ENCODE measurements at regions not wholly inside any gene's neighbourhood (a gene's known extent, or its start where the extent isn't known, plus 50 kb on each side); places are given as distances from the start of the nearest gene placed in this dataset.

GRCh38 chr1:199723250-199723956, 304.1 kb upstream of the NR5A2 start:
- Histone ChIP-seq H3K4me3 (ENCODE audit: low read length in 2 of 2) (no peak overlapping the region), H3K36me3 (ENCODE audit: control insufficient read depth in 2 of 2, insufficient read depth in 2 of 2, low read length in 2 of 2) (no peaks in the 10 kb centered on the region), H3K9me3 (ENCODE audit: control insufficient read depth in 2 of 2, low read length in 2 of 2) (no peaks in the 10 kb centered on the region), H3K9ac (ENCODE audit: low read length in 2 of 2) (no peak overlapping the region), H3K27ac (ENCODE audit: low read length) (no peak overlapping the region), H3K4me1 (ENCODE audit: control insufficient read depth, insufficient read depth, low read length) (no peaks in the 10 kb centered on the region), H3K27me3 (ENCODE audit: control insufficient read depth in 1 of 2, insufficient read depth in 2 of 2, low read length in 2 of 2) (no peaks in the 10 kb centered on the region)

- H3K9ac ChIP-seq (ENCODE audit: low read length in 2 of 2): no peak overlapping the region
- no peak overlapping the region for H3K27ac ChIP-seq (ENCODE audit: low read length)
- no peaks in the 10 kb centered on the region for H3K36me3 ChIP-seq (ENCODE audit: control insufficient read depth in 2 of 2, insufficient read depth in 2 of 2, low read length in 2 of 2)
- no peaks in the 10 kb centered on the region for H3K9me3 ChIP-seq (ENCODE audit: control insufficient read depth in 2 of 2, low read length in 2 of 2)
- H3K27me3 ChIP-seq (ENCODE audit: control insufficient read depth in 1 of 2, insufficient read depth in 2 of 2, low read length in 2 of 2): no peaks in the 10 kb centered on the region
- H3K4me1 ChIP-seq (ENCODE audit: control insufficient read depth, insufficient read depth, low read length): no peaks in the 10 kb centered on the region
- no peak overlapping the region for H3K4me3 ChIP-seq (ENCODE audit: low read length in 2 of 2)
These were observed 303.5 kb upstream of the NR5A2 start for GRCh38 chr1:199724049-199724448.

- Histone ChIP-seq H3K27ac (ENCODE audit: low read length) (no peak overlapping the region), H3K4me1 (ENCODE audit: control insufficient read depth, insufficient read depth, low read length) (no peaks in the 10 kb centered on the region), H3K36me3 (ENCODE audit: control insufficient read depth in 2 of 2, insufficient read depth in 2 of 2, low read length in 2 of 2) (no peaks in the 10 kb centered on the region), H3K9ac (ENCODE audit: low read length in 2 of 2) (no peak overlapping the region), H3K27me3 (ENCODE audit: control insufficient read depth in 1 of 2, insufficient read depth in 2 of 2, low read length in 2 of 2) (no peaks in the 10 kb centered on the region), H3K4me3 (ENCODE audit: low read length in 2 of 2) (no peak overlapping the region), H3K9me3 (ENCODE audit: control insufficient read depth in 2 of 2, low read length in 2 of 2) (no peaks in the 10 kb centered on the region)
These were observed 302.4 kb upstream of the NR5A2 start for GRCh38 chr1:199725002-199725565.

- Histone ChIP-seq H3K9me3 (ENCODE audit: control insufficient read depth in 2 of 2, low read length in 2 of 2) (no peaks in the 10 kb centered on the region), H3K36me3 (ENCODE audit: control insufficient read depth in 2 of 2, insufficient read depth in 2 of 2, low read length in 2 of 2) (no peaks in the 10 kb centered on the region), H3K4me3 (ENCODE audit: low read length in 2 of 2) (no peak overlapping the region), H3K4me1 (ENCODE audit: control insufficient read depth, insufficient read depth, low read length) (no peaks in the 10 kb centered on the region), H3K27ac (ENCODE audit: low read length) (no peak overlapping the region), H3K27me3 (ENCODE audit: control insufficient read depth in 1 of 2, insufficient read depth in 2 of 2, low read length in 2 of 2) (no peaks in the 10 kb centered on the region), H3K9ac (ENCODE audit: low read length in 2 of 2) (no peak overlapping the region)
These were observed 299.8 kb upstream of the NR5A2 start for GRCh38 chr1:199727682-199728081.

GRCh38 chr1:199728345-199728744, 299.2 kb upstream of the NR5A2 start:
- Histone ChIP-seq H3K9me3 (ENCODE audit: control insufficient read depth in 2 of 2, low read length in 2 of 2) (no peaks in the 10 kb centered on the region), H3K36me3 (ENCODE audit: control insufficient read depth in 2 of 2, insufficient read depth in 2 of 2, low read length in 2 of 2) (no peaks in the 10 kb centered on the region), H3K27ac (ENCODE audit: low read length) (no peak overlapping the region), H3K27me3 (ENCODE audit: control insufficient read depth in 1 of 2, insufficient read depth in 2 of 2, low read length in 2 of 2) (no peaks in the 10 kb centered on the region), H3K9ac (ENCODE audit: low read length in 2 of 2) (no peak overlapping the region), H3K4me1 (ENCODE audit: control insufficient read depth, insufficient read depth, low read length) (no peaks in the 10 kb centered on the region), H3K4me3 (ENCODE audit: low read length in 2 of 2) (no peak overlapping the region)

GRCh38 chr1:199733125-199733524, 294.4 kb upstream of the NR5A2 start:
- Histone ChIP-seq H3K27me3 (ENCODE audit: control insufficient read depth in 1 of 2, insufficient read depth in 2 of 2, low read length in 2 of 2) (no peaks in the 10 kb centered on the region), H3K36me3 (ENCODE audit: control insufficient read depth in 2 of 2, insufficient read depth in 2 of 2, low read length in 2 of 2) (no peaks in the 10 kb centered on the region), H3K27ac (ENCODE audit: low read length) (no peak overlapping the region), H3K4me1 (ENCODE audit: control insufficient read depth, insufficient read depth, low read length) (no peaks in the 10 kb centered on the region), H3K9ac (ENCODE audit: low read length in 2 of 2) (no peak overlapping the region), H3K9me3 (ENCODE audit: control insufficient read depth in 2 of 2, low read length in 2 of 2) (no peaks in the 10 kb centered on the region), H3K4me3 (ENCODE audit: low read length in 2 of 2) (no peak overlapping the region)

- Histone ChIP-seq H3K4me3 (ENCODE audit: low read length in 2 of 2) (no peak overlapping the region), H3K27me3 (ENCODE audit: control insufficient read depth in 1 of 2, insufficient read depth in 2 of 2, low read length in 2 of 2) (no peaks in the 10 kb centered on the region), H3K27ac (ENCODE audit: low read length) (no peak overlapping the region), H3K9ac (ENCODE audit: low read length in 2 of 2) (no peak overlapping the region), H3K36me3 (ENCODE audit: control insufficient read depth in 2 of 2, insufficient read depth in 2 of 2, low read length in 2 of 2) (no peaks in the 10 kb centered on the region), H3K9me3 (ENCODE audit: control insufficient read depth in 2 of 2, low read length in 2 of 2) (no peaks in the 10 kb centered on the region), H3K4me1 (ENCODE audit: control insufficient read depth, insufficient read depth, low read length) (no peaks in the 10 kb centered on the region)
These were observed 293.3 kb upstream of the NR5A2 start for GRCh38 chr1:199734186-199734585.

- Histone ChIP-seq H3K9ac (ENCODE audit: low read length in 2 of 2) (no peak overlapping the region), H3K27me3 (ENCODE audit: control insufficient read depth in 1 of 2, insufficient read depth in 2 of 2, low read length in 2 of 2) (no peaks in the 10 kb centered on the region), H3K4me3 (ENCODE audit: low read length in 2 of 2) (no peak overlapping the region), H3K9me3 (ENCODE audit: control insufficient read depth in 2 of 2, low read length in 2 of 2) (no peaks in the 10 kb centered on the region), H3K36me3 (ENCODE audit: control insufficient read depth in 2 of 2, insufficient read depth in 2 of 2, low read length in 2 of 2) (no peaks in the 10 kb centered on the region), H3K4me1 (ENCODE audit: control insufficient read depth, insufficient read depth, low read length) (no peaks in the 10 kb centered on the region), H3K27ac (ENCODE audit: low read length) (no peak overlapping the region)
These were observed 291.9 kb upstream of the NR5A2 start for GRCh38 chr1:199735660-199736059.

- Histone ChIP-seq H3K9ac (ENCODE audit: low read length in 2 of 2) (no peak overlapping the region), H3K27ac (ENCODE audit: low read length) (no peak overlapping the region), H3K9me3 (ENCODE audit: control insufficient read depth in 2 of 2, low read length in 2 of 2) (no peaks in the 10 kb centered on the region), H3K4me3 (ENCODE audit: low read length in 2 of 2) (no peak overlapping the region), H3K36me3 (ENCODE audit: control insufficient read depth in 2 of 2, insufficient read depth in 2 of 2, low read length in 2 of 2) (no peaks in the 10 kb centered on the region), H3K4me1 (ENCODE audit: control insufficient read depth, insufficient read depth, low read length) (no peaks in the 10 kb centered on the region), H3K27me3 (ENCODE audit: control insufficient read depth in 1 of 2, insufficient read depth in 2 of 2, low read length in 2 of 2) (no peaks in the 10 kb centered on the region)
These were observed 290.9 kb upstream of the NR5A2 start for GRCh38 chr1:199736646-199737045.

- Histone ChIP-seq H3K9ac (ENCODE audit: low read length in 2 of 2) (no peak overlapping the region), H3K9me3 (ENCODE audit: control insufficient read depth in 2 of 2, low read length in 2 of 2) (no peaks in the 10 kb centered on the region), H3K36me3 (ENCODE audit: control insufficient read depth in 2 of 2, insufficient read depth in 2 of 2, low read length in 2 of 2) (no peaks in the 10 kb centered on the region), H3K27me3 (ENCODE audit: control insufficient read depth in 1 of 2, insufficient read depth in 2 of 2, low read length in 2 of 2) (peaks cover 0 to 2% of the 10 kb centered on the region in 2 donors), H3K4me1 (ENCODE audit: control insufficient read depth, insufficient read depth, low read length) (no peaks in the 10 kb centered on the region), H3K27ac (ENCODE audit: low read length) (no peak overlapping the region), H3K4me3 (ENCODE audit: low read length in 2 of 2) (no peak overlapping the region)
These were observed 285.9 kb upstream of the NR5A2 start for GRCh38 chr1:199741586-199741985.

- Histone ChIP-seq H3K9me3 (ENCODE audit: control insufficient read depth in 2 of 2, low read length in 2 of 2) (no peaks in the 10 kb centered on the region), H3K4me1 (ENCODE audit: control insufficient read depth, insufficient read depth, low read length) (no peaks in the 10 kb centered on the region), H3K36me3 (ENCODE audit: control insufficient read depth in 2 of 2, insufficient read depth in 2 of 2, low read length in 2 of 2) (no peaks in the 10 kb centered on the region), H3K4me3 (ENCODE audit: low read length in 2 of 2) (no peak overlapping the region), H3K27me3 (ENCODE audit: control insufficient read depth in 1 of 2, insufficient read depth in 2 of 2, low read length in 2 of 2) (peaks cover 0 to 2% of the 10 kb centered on the region in 2 donors), H3K9ac (ENCODE audit: low read length in 2 of 2) (no peak overlapping the region), H3K27ac (ENCODE audit: low read length) (no peak overlapping the region)
These were observed 285.0 kb upstream of the NR5A2 start for GRCh38 chr1:199742547-199742946.

Measured in stomach smooth muscle (tissue), 2 donors.